ENCODE measurements at regions not wholly inside any gene's neighbourhood (a gene's known extent, or its start where the extent isn't known, plus 50 kb on each side); places are given as distances from the start of the nearest gene placed in this dataset.

- in situ Hi-C loops (cut with MboI; ENCODE audit: low sequenced_read_pairs in 4 of 4): no loop called here
- Histone ChIP-seq H3K9me3 (no peaks in the 10 kb centered on the region), H3K27me3 (no peaks in the 10 kb centered on the region), H3K36me3 (no peaks in the 10 kb centered on the region), H3K4me1 (no peaks in the 10 kb centered on the region), H3K4me3 (no peak overlapping the region), H3K27ac (no peak overlapping the region)
- TF ChIP-seq, protein P1, sequence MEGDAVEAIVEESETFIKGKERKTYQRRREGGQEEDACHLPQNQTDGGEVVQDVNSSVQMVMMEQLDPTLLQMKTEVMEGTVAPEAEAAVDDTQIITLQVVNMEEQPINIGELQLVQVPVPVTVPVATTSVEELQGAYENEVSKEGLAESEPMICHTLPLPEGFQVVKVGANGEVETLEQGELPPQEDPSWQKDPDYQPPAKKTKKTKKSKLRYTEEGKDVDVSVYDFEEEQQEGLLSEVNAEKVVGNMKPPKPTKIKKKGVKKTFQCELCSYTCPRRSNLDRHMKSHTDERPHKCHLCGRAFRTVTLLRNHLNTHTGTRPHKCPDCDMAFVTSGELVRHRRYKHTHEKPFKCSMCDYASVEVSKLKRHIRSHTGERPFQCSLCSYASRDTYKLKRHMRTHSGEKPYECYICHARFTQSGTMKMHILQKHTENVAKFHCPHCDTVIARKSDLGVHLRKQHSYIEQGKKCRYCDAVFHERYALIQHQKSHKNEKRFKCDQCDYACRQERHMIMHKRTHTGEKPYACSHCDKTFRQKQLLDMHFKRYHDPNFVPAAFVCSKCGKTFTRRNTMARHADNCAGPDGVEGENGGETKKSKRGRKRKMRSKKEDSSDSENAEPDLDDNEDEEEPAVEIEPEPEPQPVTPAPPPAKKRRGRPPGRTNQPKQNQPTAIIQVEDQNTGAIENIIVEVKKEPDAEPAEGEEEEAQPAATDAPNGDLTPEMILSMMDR (IDR thresholded peaks at IDR 0.05 in 4 of 5, conservative IDR thresholded peaks at IDR 0.05 in 1 of 5): no peak
- TF ChIP-seq POLR2A (IDR thresholded peaks at IDR 0.05): no peak
- intact Hi-C loops (cut with DNase I; ENCODE audit: low total_unique reads): no loop called here
- ATAC-seq (no peak), DNase-seq (no peak)
Measured at GRCh38 chr12:127509066-127509778, 757.7 kb upstream of the TMEM132C start.

- Histone ChIP-seq H3K27ac (no peak overlapping the region), H3K36me3 (no peaks in the 10 kb centered on the region), H3K4me3 (no peak overlapping the region), H3K27me3 (no peaks in the 10 kb centered on the region), H3K9me3 (no peaks in the 10 kb centered on the region), H3K4me1 (no peaks in the 10 kb centered on the region)
- intact Hi-C loops (cut with DNase I; ENCODE audit: low total_unique reads): no loop called here
- TF ChIP-seq, protein P1 (IDR thresholded peaks at IDR 0.05 in 4 of 5, conservative IDR thresholded peaks at IDR 0.05 in 1 of 5): no peak
- TF ChIP-seq POLR2A (IDR thresholded peaks at IDR 0.05): no peak
- in situ Hi-C loops (cut with MboI; ENCODE audit: low sequenced_read_pairs in 4 of 4): no loop called here
- no peak for DNase-seq
- ATAC-seq: no peak
Measured at GRCh38 chr12:127515941-127516340, 751.0 kb upstream of the TMEM132C start.

DNA sequence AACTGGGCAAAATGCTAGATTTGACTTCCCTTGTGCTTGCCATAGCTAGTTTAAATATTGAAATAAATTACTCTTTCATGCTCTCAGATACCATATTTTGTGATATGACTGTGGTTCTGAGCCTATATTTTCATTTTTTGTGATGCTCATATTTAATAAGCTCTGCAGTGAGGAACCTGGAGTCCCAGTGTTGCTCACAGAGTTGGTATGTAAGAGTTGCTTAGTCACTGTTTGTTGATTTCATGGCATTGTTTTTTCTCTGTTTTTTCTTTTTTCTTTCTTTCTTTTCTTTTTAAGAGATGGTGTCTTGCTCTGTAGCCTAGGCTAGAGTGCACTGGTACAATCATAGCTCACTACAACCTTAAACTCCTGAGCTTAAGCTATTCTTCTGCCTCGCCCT is 750.5 kb upstream of the TMEM132C start:
- ATAC-seq: no peak
- Histone ChIP-seq H3K27me3 (no peaks in the 10 kb centered on the region), H3K36me3 (no peaks in the 10 kb centered on the region), H3K4me3 (no peak overlapping the region), H3K9me3 (no peaks in the 10 kb centered on the region), H3K4me1 (no peaks in the 10 kb centered on the region), H3K27ac (no peak overlapping the region)
- intact Hi-C loops (cut with DNase I; ENCODE audit: low total_unique reads): no loop called here
- no peak for DNase-seq
- in situ Hi-C loops (cut with MboI; ENCODE audit: low sequenced_read_pairs in 4 of 4): no loop called here
- no peak for TF ChIP-seq POLR2A (IDR thresholded peaks at IDR 0.05)
- TF ChIP-seq, protein P1 (IDR thresholded peaks at IDR 0.05 in 4 of 5, conservative IDR thresholded peaks at IDR 0.05 in 1 of 5): no peak

DNA sequence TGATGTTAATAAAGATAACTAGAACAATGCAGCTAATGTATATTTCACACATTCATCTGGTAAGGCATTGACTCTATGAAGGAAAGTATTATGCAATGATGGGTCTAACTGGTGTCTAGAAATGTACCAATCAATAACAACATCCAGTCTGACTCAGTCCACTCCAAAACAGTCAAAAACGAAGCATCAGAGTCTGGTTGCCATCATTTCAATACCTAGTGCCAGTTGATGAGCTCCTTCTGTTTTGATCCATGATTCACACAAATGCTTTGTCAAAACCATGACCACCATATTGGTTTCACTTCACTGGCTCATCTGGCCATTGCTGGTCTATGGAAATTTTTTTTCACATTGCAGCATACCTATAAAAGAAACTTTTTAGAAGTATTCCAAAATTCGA is 747.2 kb upstream of the TMEM132C start:
- Histone ChIP-seq H3K27ac (no peak overlapping the region), H3K4me1 (no peaks in the 10 kb centered on the region), H3K27me3 (no peaks in the 10 kb centered on the region), H3K9me3 (no peaks in the 10 kb centered on the region), H3K4me3 (no peak overlapping the region), H3K36me3 (no peaks in the 10 kb centered on the region)
- no peak for DNase-seq
- TF ChIP-seq POLR2A (IDR thresholded peaks at IDR 0.05): no peak
- TF ChIP-seq, protein P1 (IDR thresholded peaks at IDR 0.05 in 4 of 5, conservative IDR thresholded peaks at IDR 0.05 in 1 of 5): no peak
- intact Hi-C loops (cut with DNase I; ENCODE audit: low total_unique reads): no loop called here
- no peak for ATAC-seq
- in situ Hi-C loops (cut with MboI; ENCODE audit: low sequenced_read_pairs in 4 of 4): no loop called here

DNA sequence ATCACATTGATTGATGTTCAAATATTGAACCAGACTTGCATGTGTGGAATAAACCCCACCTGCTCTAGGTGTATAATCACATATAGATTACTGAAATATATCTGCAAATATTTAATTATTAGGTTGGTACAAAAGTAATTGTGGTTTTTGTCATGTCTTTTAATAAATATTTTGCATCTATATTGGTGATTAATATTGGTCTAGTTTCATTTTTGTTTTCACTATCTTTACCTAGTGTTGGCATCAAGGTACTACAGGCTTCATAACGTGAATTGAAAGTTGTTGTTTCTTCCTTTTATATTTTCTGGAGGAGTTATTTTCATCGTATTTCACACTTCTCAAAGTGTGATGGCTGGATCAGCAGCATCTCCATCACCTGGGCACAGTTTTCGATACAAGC is 740.0 kb upstream of the TMEM132C start:
- in situ Hi-C loops (cut with MboI; ENCODE audit: low sequenced_read_pairs in 4 of 4) (no loop called here), intact Hi-C loops (cut with DNase I; ENCODE audit: low total_unique reads) (no loop called here)
- Histone ChIP-seq H3K4me3 (no peak overlapping the region), H3K27me3 (no peaks in the 10 kb centered on the region), H3K27ac (no peak overlapping the region), H3K4me1 (no peaks in the 10 kb centered on the region), H3K36me3 (no peaks in the 10 kb centered on the region), H3K9me3 (no peaks in the 10 kb centered on the region)
- TF ChIP-seq POLR2A (IDR thresholded peaks at IDR 0.05): no peak
- TF ChIP-seq, protein P1 (IDR thresholded peaks at IDR 0.05 in 4 of 5, conservative IDR thresholded peaks at IDR 0.05 in 1 of 5): no peak
- DNase-seq (no peak), ATAC-seq (no peak)

All from gastrocnemius medialis (tissue), 4 donors.